H1 (cell line): ENCODE measurements at regions not wholly inside any gene's neighbourhood (a gene's known extent, or its start where the extent isn't known, plus 50 kb on each side); places are given as distances from the start of the nearest gene placed in this dataset.

Experiments used
- EZH2 ChIP-seq: fragments of 200-600 bp; sonication (generic); IDR thresholded peaks from 2 replicates; pipeline ENCODE4 v1.7.1; 2012; ENCODE audit warnings: low read depth, mild to moderate bottlenecking, moderate library complexity, low read length, inconsistent platforms; ENCODE audit not compliant: severe bottlenecking
- TF ChIP-seq, protein P1 (sequence below), 3 experiments: IDR thresholded peaks; 1 replicate in 2 of 3; 2 replicates in 1 of 3; pipeline versions ENCODE4 v1.5.1 to v1.6.1; 2011; ENCODE audit warnings: low read length in 3 of 3, mild to moderate bottlenecking in 3 of 3, inconsistent platforms in 2 of 3, low read depth in 1 of 3, moderate library complexity in 1 of 3; ENCODE audit not compliant: insufficient read depth in 1 of 3; ENCODE audit errors: control extremely low read depth in 1 of 3
- TF ChIP-seq, protein P2 (sequence below): fragments of 300-600 bp; sonication (generic); IDR thresholded peaks from 2 replicates; pipeline ENCODE4 v1.7.1; 2012; ENCODE audit warnings: low read length, moderate library complexity, mild to moderate bottlenecking, inconsistent platforms; ENCODE audit not compliant: insufficient replicate concordance

- TF ChIP-seq, protein P1, sequence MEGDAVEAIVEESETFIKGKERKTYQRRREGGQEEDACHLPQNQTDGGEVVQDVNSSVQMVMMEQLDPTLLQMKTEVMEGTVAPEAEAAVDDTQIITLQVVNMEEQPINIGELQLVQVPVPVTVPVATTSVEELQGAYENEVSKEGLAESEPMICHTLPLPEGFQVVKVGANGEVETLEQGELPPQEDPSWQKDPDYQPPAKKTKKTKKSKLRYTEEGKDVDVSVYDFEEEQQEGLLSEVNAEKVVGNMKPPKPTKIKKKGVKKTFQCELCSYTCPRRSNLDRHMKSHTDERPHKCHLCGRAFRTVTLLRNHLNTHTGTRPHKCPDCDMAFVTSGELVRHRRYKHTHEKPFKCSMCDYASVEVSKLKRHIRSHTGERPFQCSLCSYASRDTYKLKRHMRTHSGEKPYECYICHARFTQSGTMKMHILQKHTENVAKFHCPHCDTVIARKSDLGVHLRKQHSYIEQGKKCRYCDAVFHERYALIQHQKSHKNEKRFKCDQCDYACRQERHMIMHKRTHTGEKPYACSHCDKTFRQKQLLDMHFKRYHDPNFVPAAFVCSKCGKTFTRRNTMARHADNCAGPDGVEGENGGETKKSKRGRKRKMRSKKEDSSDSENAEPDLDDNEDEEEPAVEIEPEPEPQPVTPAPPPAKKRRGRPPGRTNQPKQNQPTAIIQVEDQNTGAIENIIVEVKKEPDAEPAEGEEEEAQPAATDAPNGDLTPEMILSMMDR (IDR thresholded peaks at IDR 0.05; ENCODE audit: control extremely low read depth in 1 of 3, insufficient read depth in 1 of 3, low read depth in 1 of 3, low read length in 3 of 3): no peak
- TF ChIP-seq, protein P2, sequence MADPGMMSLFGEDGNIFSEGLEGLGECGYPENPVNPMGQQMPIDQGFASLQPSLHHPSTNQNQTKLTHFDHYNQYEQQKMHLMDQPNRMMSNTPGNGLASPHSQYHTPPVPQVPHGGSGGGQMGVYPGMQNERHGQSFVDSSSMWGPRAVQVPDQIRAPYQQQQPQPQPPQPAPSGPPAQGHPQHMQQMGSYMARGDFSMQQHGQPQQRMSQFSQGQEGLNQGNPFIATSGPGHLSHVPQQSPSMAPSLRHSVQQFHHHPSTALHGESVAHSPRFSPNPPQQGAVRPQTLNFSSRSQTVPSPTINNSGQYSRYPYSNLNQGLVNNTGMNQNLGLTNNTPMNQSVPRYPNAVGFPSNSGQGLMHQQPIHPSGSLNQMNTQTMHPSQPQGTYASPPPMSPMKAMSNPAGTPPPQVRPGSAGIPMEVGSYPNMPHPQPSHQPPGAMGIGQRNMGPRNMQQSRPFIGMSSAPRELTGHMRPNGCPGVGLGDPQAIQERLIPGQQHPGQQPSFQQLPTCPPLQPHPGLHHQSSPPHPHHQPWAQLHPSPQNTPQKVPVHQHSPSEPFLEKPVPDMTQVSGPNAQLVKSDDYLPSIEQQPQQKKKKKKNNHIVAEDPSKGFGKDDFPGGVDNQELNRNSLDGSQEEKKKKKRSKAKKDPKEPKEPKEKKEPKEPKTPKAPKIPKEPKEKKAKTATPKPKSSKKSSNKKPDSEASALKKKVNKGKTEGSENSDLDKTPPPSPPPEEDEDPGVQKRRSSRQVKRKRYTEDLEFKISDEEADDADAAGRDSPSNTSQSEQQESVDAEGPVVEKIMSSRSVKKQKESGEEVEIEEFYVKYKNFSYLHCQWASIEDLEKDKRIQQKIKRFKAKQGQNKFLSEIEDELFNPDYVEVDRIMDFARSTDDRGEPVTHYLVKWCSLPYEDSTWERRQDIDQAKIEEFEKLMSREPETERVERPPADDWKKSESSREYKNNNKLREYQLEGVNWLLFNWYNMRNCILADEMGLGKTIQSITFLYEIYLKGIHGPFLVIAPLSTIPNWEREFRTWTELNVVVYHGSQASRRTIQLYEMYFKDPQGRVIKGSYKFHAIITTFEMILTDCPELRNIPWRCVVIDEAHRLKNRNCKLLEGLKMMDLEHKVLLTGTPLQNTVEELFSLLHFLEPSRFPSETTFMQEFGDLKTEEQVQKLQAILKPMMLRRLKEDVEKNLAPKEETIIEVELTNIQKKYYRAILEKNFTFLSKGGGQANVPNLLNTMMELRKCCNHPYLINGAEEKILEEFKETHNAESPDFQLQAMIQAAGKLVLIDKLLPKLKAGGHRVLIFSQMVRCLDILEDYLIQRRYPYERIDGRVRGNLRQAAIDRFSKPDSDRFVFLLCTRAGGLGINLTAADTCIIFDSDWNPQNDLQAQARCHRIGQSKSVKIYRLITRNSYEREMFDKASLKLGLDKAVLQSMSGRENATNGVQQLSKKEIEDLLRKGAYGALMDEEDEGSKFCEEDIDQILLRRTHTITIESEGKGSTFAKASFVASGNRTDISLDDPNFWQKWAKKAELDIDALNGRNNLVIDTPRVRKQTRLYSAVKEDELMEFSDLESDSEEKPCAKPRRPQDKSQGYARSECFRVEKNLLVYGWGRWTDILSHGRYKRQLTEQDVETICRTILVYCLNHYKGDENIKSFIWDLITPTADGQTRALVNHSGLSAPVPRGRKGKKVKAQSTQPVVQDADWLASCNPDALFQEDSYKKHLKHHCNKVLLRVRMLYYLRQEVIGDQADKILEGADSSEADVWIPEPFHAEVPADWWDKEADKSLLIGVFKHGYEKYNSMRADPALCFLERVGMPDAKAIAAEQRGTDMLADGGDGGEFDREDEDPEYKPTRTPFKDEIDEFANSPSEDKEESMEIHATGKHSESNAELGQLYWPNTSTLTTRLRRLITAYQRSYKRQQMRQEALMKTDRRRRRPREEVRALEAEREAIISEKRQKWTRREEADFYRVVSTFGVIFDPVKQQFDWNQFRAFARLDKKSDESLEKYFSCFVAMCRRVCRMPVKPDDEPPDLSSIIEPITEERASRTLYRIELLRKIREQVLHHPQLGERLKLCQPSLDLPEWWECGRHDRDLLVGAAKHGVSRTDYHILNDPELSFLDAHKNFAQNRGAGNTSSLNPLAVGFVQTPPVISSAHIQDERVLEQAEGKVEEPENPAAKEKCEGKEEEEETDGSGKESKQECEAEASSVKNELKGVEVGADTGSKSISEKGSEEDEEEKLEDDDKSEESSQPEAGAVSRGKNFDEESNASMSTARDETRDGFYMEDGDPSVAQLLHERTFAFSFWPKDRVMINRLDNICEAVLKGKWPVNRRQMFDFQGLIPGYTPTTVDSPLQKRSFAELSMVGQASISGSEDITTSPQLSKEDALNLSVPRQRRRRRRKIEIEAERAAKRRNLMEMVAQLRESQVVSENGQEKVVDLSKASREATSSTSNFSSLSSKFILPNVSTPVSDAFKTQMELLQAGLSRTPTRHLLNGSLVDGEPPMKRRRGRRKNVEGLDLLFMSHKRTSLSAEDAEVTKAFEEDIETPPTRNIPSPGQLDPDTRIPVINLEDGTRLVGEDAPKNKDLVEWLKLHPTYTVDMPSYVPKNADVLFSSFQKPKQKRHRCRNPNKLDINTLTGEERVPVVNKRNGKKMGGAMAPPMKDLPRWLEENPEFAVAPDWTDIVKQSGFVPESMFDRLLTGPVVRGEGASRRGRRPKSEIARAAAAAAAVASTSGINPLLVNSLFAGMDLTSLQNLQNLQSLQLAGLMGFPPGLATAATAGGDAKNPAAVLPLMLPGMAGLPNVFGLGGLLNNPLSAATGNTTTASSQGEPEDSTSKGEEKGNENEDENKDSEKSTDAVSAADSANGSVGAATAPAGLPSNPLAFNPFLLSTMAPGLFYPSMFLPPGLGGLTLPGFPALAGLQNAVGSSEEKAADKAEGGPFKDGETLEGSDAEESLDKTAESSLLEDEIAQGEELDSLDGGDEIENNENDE: no peak
- TF ChIP-seq EZH2: no peak
Observed at GRCh38 chr13:84208246-84208910, 326.1 kb upstream of the SLITRK1 start.
